OCI-LY1 (cell line): ENCODE measurements at regions not wholly inside any gene's neighbourhood (a gene's known extent, or its start where the extent isn't known, plus 50 kb on each side); places are given as distances from the start of the nearest gene placed in this dataset.

ENCODE experiments used
- CTCF ChIP-seq: fragments of 200-600 bp; sonication (generic), shearing (Covaris generic); IDR thresholded peaks from 2 replicates; pipeline ENCODE4 v1.5.1; 2017; ENCODE audit warnings: mild to moderate bottlenecking, antibody characterized with exemption, low read length, moderate library complexity, mixed read lengths
- EZH2 ChIP-seq: fragments of 200-600 bp; sonication (generic), shearing (Covaris generic); IDR thresholded peaks from 2 replicates; pipeline ENCODE4 v1.8.0; 2017; ENCODE audit warnings: borderline replicate concordance, mixed run types, mild to moderate bottlenecking, antibody characterized with exemption, low read length, moderate library complexity, mixed read lengths

- TF ChIP-seq CTCF (no peak), EZH2 (no peak)
Measured at GRCh38 chr6:14354919-14355572, 237.5 kb downstream of the CD83 start.
